H1 (cell line): ENCODE measurements at regions not wholly inside any gene's neighbourhood (a gene's known extent, or its start where the extent isn't known, plus 50 kb on each side); places are given as distances from the start of the nearest gene placed in this dataset.

Experiments
- CTCF ChIA-PET: fragments of 300-600 bp; sonication (Branson Sonifier 250); formaldehyde crosslinking; loops from one replicate; lab custom pipeline; 2021; ENCODE audit not compliant: partially characterized antibody; lab: Charles Lee
- POLR2A ChIA-PET: fragments of 300-600 bp; sonication (Branson Sonifier 250); formaldehyde crosslinking; loops from one replicate; lab custom pipeline; 2021; ENCODE audit warnings: inconsistent platforms; ENCODE audit not compliant: partially characterized antibody; lab: Charles Lee
- DNase-seq, 2 experiments: peaks; one replicate each; pipeline versions ENCODE4 v3.0.0 to v3.0.0-alpha.2; 2010 to 2022; ENCODE audit warnings: low spot score in 2 of 2, low read depth in 1 of 2, mixed read lengths in 1 of 2
- FAIRE-seq: peaks from 2 replicates; lab custom pipeline; 2011; peaks lifted over from hg19 to GRCh38; lab: Jason Lieb, UNC
- H2AFZ ChIP-seq: 2 replicates; pipeline ENCODE4 v1.8.1; 2012; ENCODE audit warnings: low read length, inconsistent platforms
- H2AK5ac ChIP-seq: 2 replicates; pipeline ENCODE4 v1.6.1; 2013; ENCODE audit warnings: low read depth, low read length
- H2BK120ac ChIP-seq: replicated peaks from 2 replicates; pipeline ENCODE3; 2013; ENCODE audit warnings: low read depth, low read length, inconsistent platforms
- H2BK12ac ChIP-seq: 2 replicates; pipeline ENCODE4 v1.6.1; 2013; ENCODE audit warnings: low read depth, low read length
- H2BK15ac ChIP-seq: 2 replicates; pipeline ENCODE4 v1.6.1; 2013; ENCODE audit warnings: low read length
- H2BK20ac ChIP-seq: 2 replicates; pipeline ENCODE4 v1.6.1; 2013; ENCODE audit warnings: low read length
- H2BK5ac ChIP-seq: 2 replicates; pipeline ENCODE4 v1.6.1; 2013; ENCODE audit warnings: low read depth, low read length
- H3K14ac ChIP-seq: 2 replicates; pipeline ENCODE4 v1.6.1; 2013; ENCODE audit warnings: inconsistent platforms; ENCODE audit not compliant: insufficient read length
- H3K18ac ChIP-seq: 2 replicates; pipeline ENCODE4 v1.6.1; 2013; ENCODE audit warnings: low read length; ENCODE audit errors: extremely low read depth
- H3K23ac ChIP-seq: 2 replicates; pipeline ENCODE4 v1.6.1; 2013; ENCODE audit warnings: inconsistent platforms; ENCODE audit not compliant: insufficient read length
- H3K23me2 ChIP-seq: 2 replicates; pipeline ENCODE4 v1.6.1; 2013; ENCODE audit warnings: low read depth, low read length
- H3K27ac ChIP-seq: 2 replicates; pipeline ENCODE4 v1.6.1; 2011; ENCODE audit warnings: low read depth, low read length, inconsistent platforms
- H3K27me3 ChIP-seq, 4 experiments: replicated peaks in 1 of 4; 1 replicate in 1 of 4; 2 replicates in 3 of 4; pipeline versions ENCODE4 v1.6.1 to v1.8.1; 2011 to 2013; ENCODE audit warnings: low read length in 3 of 4, mild to moderate bottlenecking in 3 of 4, inconsistent platforms in 2 of 4, mixed read lengths in 2 of 4, moderate library complexity in 1 of 4; ENCODE audit not compliant: control insufficient read depth in 3 of 4, insufficient read depth in 3 of 4; ENCODE audit errors: extremely low read depth in 1 of 4
- H3K36me3 ChIP-seq, 4 experiments: 2 replicates each; pipeline versions ENCODE4 v1.6.1 to v1.8.1; 2011 to 2013; ENCODE audit warnings: mild to moderate bottlenecking in 4 of 4, low read length in 3 of 4, moderate library complexity in 2 of 4, control low read depth in 1 of 4, inconsistent platforms in 1 of 4; ENCODE audit not compliant: insufficient read depth in 4 of 4, control insufficient read depth in 2 of 4
- H3K4ac ChIP-seq: replicated peaks from 2 replicates; pipeline ENCODE3; 2013; ENCODE audit warnings: low read length, low read depth, mixed read lengths, inconsistent platforms; ENCODE audit not compliant: insufficient read length
- H3K4me1 ChIP-seq, 4 experiments: replicated peaks in 1 of 4; 1 replicate in 1 of 4; 2 replicates in 3 of 4; pipeline versions ENCODE4 v1.6.1 to v1.8.1; 2011 to 2013; ENCODE audit warnings: low read length in 3 of 4, inconsistent platforms in 2 of 4, mixed read lengths in 1 of 4; ENCODE audit not compliant: insufficient read depth in 4 of 4, control insufficient read depth in 3 of 4
- H3K4me2 ChIP-seq, 2 experiments: 2 replicates each; pipeline versions ENCODE4 v1.6.1 to v1.8.1; 2011 to 2013; ENCODE audit warnings: low read depth in 2 of 2, low read length in 2 of 2, control low read depth in 1 of 2, inconsistent platforms in 1 of 2, mild to moderate bottlenecking in 1 of 2; ENCODE audit not compliant: insufficient read depth in 1 of 2
- H3K4me3 ChIP-seq, 4 experiments: fragments of 200-600, 300-600 bp in 1 of 4; sonication (generic), shearing (Covaris generic), sonication (Bioruptor Twin) in 1 of 4; 2 replicates each; pipeline versions ENCODE4 v1.5.1 to v1.8.1; 2011 to 2016; ENCODE audit warnings: low read length in 4 of 4, low read depth in 3 of 4, control low read depth in 2 of 4, inconsistent platforms in 2 of 4, mild to moderate bottlenecking in 2 of 4, mixed read lengths in 1 of 4, moderate library complexity in 1 of 4; ENCODE audit not compliant: insufficient read depth in 2 of 4; ENCODE audit errors: extremely low read depth in 1 of 4
- H3K56ac ChIP-seq: replicated peaks from 2 replicates; pipeline ENCODE3; 2013; ENCODE audit warnings: low read depth, mild to moderate bottlenecking, mixed read lengths, low read length, inconsistent platforms; ENCODE audit not compliant: insufficient read length
- H3K79me1 ChIP-seq: 2 replicates; pipeline ENCODE4 v1.6.1; 2013; ENCODE audit warnings: low read depth, low read length, control low read depth
- H3K79me2 ChIP-seq, 2 experiments: 2 replicates each; pipeline versions ENCODE4 v1.6.1 to v1.8.1; 2012 to 2013; ENCODE audit warnings: low read length in 2 of 2, mild to moderate bottlenecking in 2 of 2, inconsistent platforms in 1 of 2; ENCODE audit not compliant: insufficient read depth in 2 of 2, control insufficient read depth in 1 of 2
- H3K9ac ChIP-seq, 4 experiments: replicated peaks in 1 of 4; 1 replicate in 1 of 4; 2 replicates in 3 of 4; pipeline versions ENCODE4 v1.6.1 to v1.8.1; 2011 to 2013; ENCODE audit warnings: low read depth in 3 of 4, low read length in 3 of 4, control low read depth in 2 of 4, mild to moderate bottlenecking in 2 of 4, moderate library complexity in 2 of 4, inconsistent platforms in 1 of 4; ENCODE audit errors: extremely low read depth in 1 of 4
- H3K9me3 ChIP-seq, 2 experiments: 2 replicates each; pipeline versions ENCODE4 v1.6.1 to v1.8.1; 2012 to 2013; ENCODE audit warnings: mild to moderate bottlenecking in 2 of 2, moderate library complexity in 2 of 2, control low read depth in 1 of 2, inconsistent platforms in 1 of 2, low read depth in 1 of 2, low read length in 1 of 2, mixed read lengths in 1 of 2; ENCODE audit not compliant: insufficient read depth in 2 of 2
- H4K20me1 ChIP-seq, 2 experiments: replicated peaks in 1 of 2; 2 replicates each; pipeline versions ENCODE3 to v1.8.1; 2011 to 2013; ENCODE audit warnings: inconsistent platforms in 2 of 2, low read length in 2 of 2, mild to moderate bottlenecking in 1 of 2; ENCODE audit not compliant: insufficient read depth in 2 of 2, control insufficient read depth in 1 of 2
- H4K5ac ChIP-seq: 2 replicates; pipeline ENCODE4 v1.6.1; 2013; ENCODE audit warnings: low read length, low read depth, mixed read lengths, inconsistent platforms; ENCODE audit not compliant: insufficient read length
- H4K8ac ChIP-seq: 2 replicates; pipeline ENCODE4 v1.8.0; 2013; ENCODE audit warnings: mild to moderate bottlenecking, moderate library complexity, low read length, inconsistent platforms; ENCODE audit not compliant: insufficient read depth; ENCODE audit errors: extremely low read depth
- H4K91ac ChIP-seq: replicated peaks from 2 replicates; pipeline ENCODE3; 2013; ENCODE audit warnings: low read length, mixed read lengths, inconsistent platforms; ENCODE audit not compliant: insufficient read length
- ASH2L ChIP-seq: fragments of 200-600, 300-600 bp; sonication (generic); IDR thresholded peaks from one replicate; pipeline ENCODE4 v1.7.1; 2017; ENCODE audit warnings: low read length
- CREB1 ChIP-seq: IDR thresholded peaks from 2 replicates; pipeline ENCODE4 v1.6.1; 2012; ENCODE audit warnings: inconsistent platforms
- CTCF ChIP-seq, 3 experiments: IDR thresholded peaks; 1 replicate in 2 of 3; 2 replicates in 1 of 3; pipeline versions ENCODE4 v1.5.1 to v1.6.1; 2011; ENCODE audit warnings: low read length in 3 of 3, mild to moderate bottlenecking in 3 of 3, inconsistent platforms in 2 of 3, low read depth in 1 of 3, moderate library complexity in 1 of 3; ENCODE audit not compliant: insufficient read depth in 1 of 3; ENCODE audit errors: control extremely low read depth in 1 of 3
- GTF2F1 ChIP-seq: IDR thresholded peaks from 2 replicates; pipeline ENCODE4 v1.6.1; 2012; ENCODE audit warnings: low read depth, low read length, improper control_type of control experiment, borderline replicate concordance
- NANOG ChIP-seq: IDR thresholded peaks from 2 replicates; pipeline ENCODE4 v1.6.1; 2011; ENCODE audit warnings: low read length, low read depth, mild to moderate bottlenecking, inconsistent platforms; ENCODE audit not compliant: insufficient read depth, poor library complexity, severe bottlenecking
- RAD21 ChIP-seq, 2 experiments: IDR thresholded peaks in 1 of 2; conservative IDR thresholded peaks in 1 of 2; 2 replicates each; pipeline ENCODE4 v1.6.1; 2011; ENCODE audit warnings: low read depth in 2 of 2, low read length in 2 of 2, improper control_type of control experiment in 1 of 2, inconsistent platforms in 1 of 2, mild to moderate bottlenecking in 1 of 2, moderate library complexity in 1 of 2
- SAP30 ChIP-seq: fragments of 300-600 bp; sonication (generic); IDR thresholded peaks from 2 replicates; pipeline ENCODE4 v1.7.1; 2012; ENCODE audit warnings: low read length, moderate library complexity, mild to moderate bottlenecking, inconsistent platforms; ENCODE audit not compliant: insufficient read depth, insufficient replicate concordance
- SIRT6 ChIP-seq: IDR thresholded peaks from one replicate; pipeline ENCODE4 v1.7.1; 2012; ENCODE audit warnings: low read length, inconsistent platforms
- SRF ChIP-seq: IDR thresholded peaks from 2 replicates; pipeline ENCODE4 v1.6.1; 2011; ENCODE audit warnings: mild to moderate bottlenecking, low read depth, low read length, moderate library complexity
- TAF7 ChIP-seq: optimal IDR thresholded peaks from 2 replicates; pipeline ENCODE3; 2011; ENCODE audit warnings: low read depth, mild to moderate bottlenecking, inconsistent platforms, low read length, moderate library complexity, borderline replicate concordance
- TBP ChIP-seq: IDR thresholded peaks from 2 replicates; pipeline ENCODE4 v1.6.1; 2011; ENCODE audit warnings: low read depth, low read length, improper control_type of control experiment

- no peak overlapping the region for H2AK5ac ChIP-seq
- H2BK5ac ChIP-seq: no peak overlapping the region
- H2BK15ac ChIP-seq: no peak overlapping the region
- no peak overlapping the region for H2BK120ac ChIP-seq
- POLR2A ChIA-PET: interaction anchor here (0.6 kb wide), 1 partner anchor 8 kb away, joined by 3 read pairs; no protein-coding TSS in a partner anchor
- no peak overlapping the region for H4K91ac ChIP-seq
- H3K23ac ChIP-seq: no peak overlapping the region
- no peaks in the 10 kb centered on the region for H4K20me1 ChIP-seq
- DNase-seq (no peak), FAIRE-seq (no peak)
- H3K4me2 ChIP-seq: no peak overlapping the region
- H3K18ac ChIP-seq: no peak overlapping the region
- no peak overlapping the region for H2AFZ ChIP-seq
- no peak overlapping the region for H3K56ac ChIP-seq
- peaks cover 2% of the 10 kb centered on the region; the same call in 1 of the 2 replicates for H3K23me2 ChIP-seq
- no peaks in the 10 kb centered on the region for H3K27me3 ChIP-seq
- no peak overlapping the region for H4K8ac ChIP-seq
- H3K9ac ChIP-seq: no peak overlapping the region
- CTCF ChIA-PET: interaction anchor here (0.6 to 1.4 kb wide), 4 partner anchors 49 to 504 kb away, joined by 3 read pairs; no protein-coding TSS in a partner anchor
- no peak overlapping the region for H3K27ac ChIP-seq
- no peak for TF ChIP-seq CREB1
- TF ChIP-seq TAF7: no peak
- TF ChIP-seq SRF: no peak
- TF ChIP-seq ASH2L: no peak
- no peak for TF ChIP-seq SAP30
- no peak for TF ChIP-seq NANOG
- no peak for TF ChIP-seq GTF2F1
- no peak for TF ChIP-seq RAD21 (IDR thresholded peaks at IDR 0.05 in 1 of 2, conservative IDR thresholded peaks at IDR 0.05 in 1 of 2; ENCODE audit: low read depth in 2 of 2, low read length in 2 of 2)
- no peak for TF ChIP-seq SIRT6
- no peak for TF ChIP-seq CTCF (IDR thresholded peaks at IDR 0.05; ENCODE audit: control extremely low read depth in 1 of 3, insufficient read depth in 1 of 3, low read depth in 1 of 3, low read length in 3 of 3)
- no peak for TF ChIP-seq TBP
- no peaks in the 10 kb centered on the region for H3K4me1 ChIP-seq
- no peak overlapping the region for H3K14ac ChIP-seq
- no peaks in the 10 kb centered on the region for H3K79me2 ChIP-seq
- no peak overlapping the region for H2BK20ac ChIP-seq
- no peak overlapping the region for H4K5ac ChIP-seq
- H3K9me3 ChIP-seq: peaks cover 32 to 49% of the 10 kb centered on the region in 2 experiments
- no peaks in the 10 kb centered on the region for H3K79me1 ChIP-seq
- H2BK12ac ChIP-seq: no peak overlapping the region
- H3K4ac ChIP-seq: no peak overlapping the region
- no peaks in the 10 kb centered on the region for H3K36me3 ChIP-seq
- H3K4me3 ChIP-seq: no peak overlapping the region
Measured at GRCh38 chr1:29607236-29607635, 370.9 kb downstream of the PTPRU start.
